NCI-H82 treated with DMSO at 0.1 percent for 48 hours (cell line): ENCODE measurements at regions not wholly inside any gene's neighbourhood (a gene's known extent, or its start where the extent isn't known, plus 50 kb on each side); places are given as distances from the start of the nearest gene placed in this dataset.
A peak's percentile ranks its signal among the peaks of the same experiment; 100 is the strongest.

Source experiments
- DNase-seq: peaks from one replicate; lab custom pipeline; 2025; ENCODE audit not compliant: unreplicated experiment; lab: John Stamatoyannopoulos, UW

DNA sequence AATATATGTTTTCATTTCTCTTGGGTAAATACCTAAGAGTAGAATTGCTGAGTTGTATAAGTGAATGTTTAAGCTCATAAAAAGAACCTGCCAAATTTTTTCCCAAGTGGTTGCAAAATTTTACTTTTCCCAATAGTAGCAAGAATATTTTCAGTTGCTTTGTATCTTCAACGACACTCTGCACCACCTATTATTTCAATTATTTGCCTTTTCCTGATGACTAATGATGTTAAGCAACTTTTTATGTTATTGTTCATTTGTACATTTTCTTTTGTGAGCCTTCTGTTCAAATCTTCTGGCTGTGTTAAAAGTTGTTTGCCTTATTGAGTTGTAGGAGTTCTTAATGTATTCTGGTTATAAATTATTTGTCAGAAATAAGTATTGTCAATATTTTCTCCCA, 299.1 kb upstream of the NRIP1 start:
- DNase-seq: no peak

DNA sequence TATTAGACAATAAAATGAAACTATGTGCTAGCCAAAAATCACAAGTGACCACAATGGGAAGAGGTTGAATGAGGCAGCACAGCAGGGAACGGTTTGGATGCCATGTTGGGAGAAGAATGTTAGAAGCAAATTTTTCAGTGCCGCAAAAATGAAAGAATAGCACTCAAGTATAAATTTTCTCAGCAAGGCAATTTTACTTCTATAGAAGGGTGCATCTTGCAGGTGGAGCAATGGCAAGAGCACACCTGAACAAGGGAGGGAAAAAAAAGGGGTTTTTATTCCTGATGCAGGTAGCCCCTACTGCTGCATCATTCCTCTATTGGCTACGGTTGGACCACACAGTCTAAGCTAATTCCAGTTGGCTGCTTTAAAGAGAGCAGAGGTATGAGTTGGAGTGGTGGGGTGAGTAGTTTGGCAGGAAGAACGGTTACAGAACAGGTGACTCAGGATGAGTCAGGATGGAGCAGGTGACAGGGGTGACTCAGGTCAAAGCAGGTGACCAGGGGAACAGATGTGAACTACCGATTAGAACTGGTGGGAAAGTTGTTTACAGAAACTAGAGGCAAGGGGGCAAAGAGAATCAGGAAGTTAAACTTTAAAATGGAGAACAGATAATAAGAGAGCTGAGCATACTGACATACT, 301.1 kb upstream of the NRIP1 start:
- no peak for DNase-seq

- DNase-seq: no peak
These were observed 301.8 kb upstream of the NRIP1 start for GRCh38 chr21:15366555-15366954.

DNA sequence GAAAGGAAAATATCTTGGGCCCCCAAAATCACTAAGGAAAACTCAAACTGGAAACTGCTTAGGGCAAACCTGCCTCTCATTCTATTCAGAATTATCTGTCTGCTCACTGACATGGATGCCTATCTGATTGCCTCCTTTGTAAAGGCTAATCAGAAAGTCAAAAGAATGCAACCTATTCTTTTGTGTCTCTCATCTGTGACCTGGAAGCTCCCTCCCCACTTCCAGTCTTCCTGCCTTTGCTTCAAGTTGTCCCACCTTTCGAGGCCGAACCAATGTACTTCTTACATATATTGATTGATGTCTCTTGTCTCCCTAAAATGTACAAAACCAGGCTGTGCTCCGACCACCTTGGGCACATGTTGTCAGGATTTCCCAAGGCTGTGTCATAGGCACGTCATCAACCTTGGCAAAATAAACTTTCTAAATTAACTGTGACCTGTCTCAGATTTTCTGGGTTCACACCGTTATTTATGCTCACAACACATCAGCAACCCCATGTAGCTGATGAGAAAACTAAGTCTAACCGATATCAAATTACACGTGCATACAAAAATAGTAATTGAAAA, 302.3 kb upstream of the NRIP1 start:
- DNase-seq: no peak

- no peak for DNase-seq
These were observed 305.7 kb upstream of the NRIP1 start for GRCh38 chr21:15370462-15370975.

DNA sequence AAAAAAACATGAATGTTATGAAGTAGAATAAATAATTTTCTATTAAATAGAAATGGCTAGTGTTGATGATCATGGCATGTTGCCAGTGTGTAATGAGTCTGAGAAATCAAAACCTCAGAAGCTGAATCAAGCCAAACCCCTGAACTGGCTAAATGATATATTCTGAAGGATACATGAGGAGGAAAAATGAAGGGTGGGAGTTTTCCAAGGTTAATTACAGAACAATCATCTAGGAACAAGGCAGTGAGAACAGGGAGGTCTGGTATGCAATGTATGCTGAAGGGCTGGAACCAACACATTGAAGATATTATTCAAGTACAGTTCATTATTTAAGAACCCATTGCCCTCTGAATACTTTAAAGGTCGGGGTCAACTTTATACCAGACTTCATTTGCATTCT, 309.1 kb upstream of the NRIP1 start:
- DNase-seq: no peak

DNA sequence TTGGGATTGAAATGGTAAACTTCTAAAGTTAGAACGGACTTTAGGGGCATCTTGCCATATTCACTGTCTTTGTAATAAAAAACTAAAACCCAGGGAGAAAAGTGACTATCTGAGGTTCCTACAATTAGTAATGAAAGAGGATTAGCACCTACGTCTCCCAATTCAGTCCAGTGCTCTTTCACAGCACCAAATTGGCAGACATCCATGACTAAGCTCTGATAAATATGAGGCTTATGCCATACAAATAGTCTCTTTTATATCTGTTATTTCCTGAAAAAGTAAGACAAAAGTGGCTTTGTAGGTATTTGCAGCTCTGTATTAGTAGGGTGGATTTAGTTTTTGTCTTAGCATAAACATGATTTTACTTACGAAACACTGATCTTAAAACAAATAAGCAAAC, 315.0 kb upstream of the NRIP1 start:
- DNase-seq: peak; percentile 24

DNA sequence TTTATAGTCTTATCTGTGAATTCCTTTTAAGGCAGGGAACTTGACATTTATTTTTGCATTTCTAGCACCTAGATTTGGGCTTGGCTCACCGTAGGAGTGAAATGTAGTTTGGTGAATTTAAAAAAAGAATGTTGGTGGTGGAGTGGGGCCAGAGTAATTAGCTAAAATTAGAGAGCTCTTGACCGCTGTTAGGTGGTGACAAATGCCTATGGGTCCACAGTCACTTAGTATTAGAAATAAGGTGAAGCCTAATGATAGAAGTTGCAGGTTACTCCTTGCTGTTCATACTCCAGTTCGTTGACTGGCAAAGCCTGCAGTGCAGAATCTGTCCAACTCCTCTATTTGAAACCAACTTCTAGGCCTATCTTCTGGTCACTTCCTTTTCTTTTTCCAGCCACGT, 318.8 kb upstream of the NRIP1 start:
- no peak for DNase-seq

DNA sequence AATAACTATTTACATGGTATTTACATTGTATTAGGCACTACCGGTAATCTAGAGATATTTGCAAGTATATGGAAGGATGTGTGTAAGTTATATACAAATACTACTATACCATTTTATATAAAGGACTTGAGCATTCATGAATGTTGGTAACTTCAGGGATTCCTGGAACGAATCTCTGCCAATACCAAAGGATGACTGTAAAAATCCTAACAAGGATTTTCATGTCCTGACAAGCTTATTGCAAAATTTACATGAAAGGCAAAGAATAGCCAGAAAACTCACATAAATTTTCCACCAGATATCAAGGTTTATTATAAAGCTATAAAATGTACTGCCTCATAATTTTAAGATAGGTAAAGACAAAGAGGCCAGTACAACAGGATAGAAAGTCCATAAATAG, 325.2 kb upstream of the NRIP1 start:
- DNase-seq: no peak

DNA sequence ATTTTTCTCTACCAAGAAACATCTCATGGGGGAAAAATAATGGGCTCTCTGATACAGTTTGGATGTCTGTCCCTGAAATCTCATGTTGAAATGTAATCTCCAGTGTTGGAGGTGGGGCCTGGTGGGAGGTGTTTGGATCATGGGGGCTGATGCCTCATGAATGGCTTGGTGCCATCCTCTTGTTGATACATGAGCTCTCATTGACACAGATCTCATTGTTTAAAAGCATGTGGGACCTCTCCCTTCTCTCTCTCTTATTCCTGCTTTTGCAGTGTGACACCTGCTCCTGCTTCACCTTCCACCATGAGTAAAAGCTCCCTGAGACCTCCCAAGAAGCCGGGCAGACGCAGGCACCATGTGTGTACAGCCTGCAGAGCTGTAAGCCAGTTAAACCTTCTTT, 332.5 kb upstream of the NRIP1 start:
- DNase-seq: no peak

DNA sequence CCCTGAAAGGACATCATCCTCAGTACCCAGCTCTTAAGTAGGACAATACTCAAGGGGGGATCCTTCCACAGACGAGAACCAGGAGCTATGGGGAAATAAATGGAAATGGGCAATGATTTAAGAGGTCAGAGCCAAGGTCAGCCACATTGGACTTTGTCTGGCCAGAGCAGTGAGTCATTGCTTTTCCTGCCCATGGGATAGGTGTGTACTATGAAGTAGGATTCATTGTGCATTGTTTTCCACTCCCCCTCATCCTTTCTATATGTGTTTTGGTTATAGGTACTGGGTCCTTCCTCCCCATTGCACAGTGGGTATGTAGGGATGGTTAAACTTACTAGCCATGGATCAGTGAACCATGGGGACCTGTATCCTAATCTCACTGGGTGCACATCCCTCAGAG, 328.9 kb upstream of the USP25 start:
- no peak for DNase-seq

DNA sequence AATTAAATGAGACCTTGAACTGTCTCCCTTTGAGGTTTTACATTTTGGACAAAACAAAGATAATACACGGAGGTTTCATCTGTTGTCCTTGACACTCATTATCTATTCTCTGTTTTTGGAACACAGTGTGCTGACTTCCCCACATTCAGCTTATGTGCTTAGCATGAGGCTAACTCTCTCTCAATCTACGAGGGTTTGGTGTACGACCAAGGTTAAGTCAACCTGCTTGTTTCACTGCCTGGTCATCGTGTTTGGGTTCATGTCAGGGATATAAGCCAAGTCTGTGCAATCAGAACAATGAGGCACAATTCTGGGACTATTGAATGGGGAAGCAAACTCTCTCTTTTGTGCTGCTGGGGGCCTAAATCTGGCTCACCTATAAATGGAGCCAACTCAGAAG, 328.5 kb upstream of the USP25 start:
- DNase-seq: no peak

DNA sequence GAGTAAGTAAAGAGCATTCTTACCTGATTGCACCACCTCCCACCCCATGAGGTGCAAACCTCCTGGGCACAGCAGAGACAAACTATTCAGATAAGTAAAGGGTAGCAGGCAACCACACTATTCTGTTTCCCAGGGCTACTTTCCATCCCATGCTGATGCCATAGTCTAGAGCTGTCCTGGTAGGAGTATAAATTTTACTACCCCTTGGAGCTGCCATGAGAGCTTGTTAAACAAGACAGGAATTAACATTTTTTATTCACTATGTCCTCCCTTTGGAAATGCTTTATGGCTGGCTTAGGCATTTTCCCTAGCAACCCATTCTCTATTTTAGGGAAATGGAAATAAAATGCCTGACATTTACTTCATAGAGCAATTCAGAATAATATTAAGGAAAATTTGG, 324.6 kb upstream of the USP25 start:
- no peak for DNase-seq

DNA sequence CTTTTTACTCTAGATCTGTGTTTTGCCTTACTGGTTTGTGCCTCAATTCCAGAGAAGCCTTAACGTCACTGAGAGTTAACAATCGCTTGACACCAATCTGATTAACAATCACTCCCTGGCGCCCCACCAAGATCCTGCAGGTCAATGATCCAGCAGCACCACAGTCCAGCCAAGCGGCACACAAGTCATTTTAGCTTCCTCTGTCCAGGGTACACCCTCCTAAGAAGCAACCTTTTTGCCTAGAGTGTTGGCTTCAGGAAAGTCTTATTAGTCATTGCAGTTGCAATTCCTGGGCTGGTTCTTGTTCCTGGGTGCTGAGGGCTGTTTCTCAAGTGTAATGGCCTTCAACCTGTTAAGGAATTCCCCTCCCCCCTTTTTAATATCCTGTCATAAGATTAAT, 323.0 kb upstream of the USP25 start:
- DNase-seq: no peak

DNA sequence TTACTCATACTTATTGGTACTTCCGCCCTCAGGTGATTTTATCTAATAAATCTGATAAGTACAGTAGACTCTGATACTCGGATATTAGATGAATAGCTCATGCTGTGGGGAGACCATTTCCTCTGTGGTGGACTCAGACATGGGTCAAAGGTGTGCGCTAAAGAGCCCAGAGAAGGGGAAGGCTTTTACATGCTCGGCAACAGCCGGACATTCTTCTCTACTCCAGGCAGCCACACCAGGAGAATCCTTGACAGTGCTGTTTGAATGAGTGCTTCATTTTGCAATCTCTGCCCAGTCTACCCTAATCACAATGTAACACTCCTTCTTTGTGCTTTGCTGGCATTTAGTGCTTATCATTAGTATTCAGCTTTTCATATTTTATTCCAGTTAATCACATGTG, 322.2 kb upstream of the USP25 start:
- DNase-seq: no peak

- no peak for DNase-seq
These were observed 321.7 kb upstream of the USP25 start for GRCh38 chr21:15408089-15408488.

DNA sequence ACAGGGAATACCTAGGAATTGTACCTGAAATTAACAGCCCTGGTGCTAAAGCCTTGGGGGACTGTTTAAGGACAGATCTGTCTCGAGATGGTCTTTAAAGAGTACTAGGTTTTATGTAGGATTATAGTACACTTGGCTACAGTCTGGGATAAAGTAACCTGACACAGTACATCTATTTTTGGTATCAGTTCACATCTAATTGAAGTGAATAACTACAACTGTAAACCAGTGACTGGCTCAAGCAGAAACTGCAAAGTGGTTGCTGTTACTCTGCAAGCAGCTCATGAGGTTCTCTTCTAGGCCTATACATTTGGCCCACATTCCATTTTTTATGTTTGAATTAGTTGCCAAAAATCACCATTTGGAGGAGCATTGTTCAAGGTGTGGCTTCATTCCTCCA, 320.8 kb upstream of the USP25 start:
- no peak for DNase-seq

DNA sequence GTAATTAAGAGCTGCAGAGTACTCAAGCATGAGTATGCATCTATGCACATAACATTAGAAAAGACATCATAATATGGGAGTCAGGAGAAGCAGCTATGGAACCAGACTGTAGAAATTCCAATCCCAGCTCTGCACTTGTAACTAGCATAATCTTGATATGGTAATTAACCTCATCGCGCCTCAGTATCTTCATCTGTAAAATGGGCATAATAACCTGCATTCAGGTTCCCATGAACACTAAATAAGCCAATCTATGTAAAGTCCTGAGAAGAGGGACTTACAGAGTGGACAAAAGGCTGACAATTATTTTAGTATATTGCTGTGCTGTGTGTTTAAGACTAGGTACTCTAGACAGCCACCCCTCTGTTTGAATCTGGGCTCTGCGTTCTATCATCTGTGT, 318.9 kb upstream of the USP25 start:
- no peak for DNase-seq

DNA sequence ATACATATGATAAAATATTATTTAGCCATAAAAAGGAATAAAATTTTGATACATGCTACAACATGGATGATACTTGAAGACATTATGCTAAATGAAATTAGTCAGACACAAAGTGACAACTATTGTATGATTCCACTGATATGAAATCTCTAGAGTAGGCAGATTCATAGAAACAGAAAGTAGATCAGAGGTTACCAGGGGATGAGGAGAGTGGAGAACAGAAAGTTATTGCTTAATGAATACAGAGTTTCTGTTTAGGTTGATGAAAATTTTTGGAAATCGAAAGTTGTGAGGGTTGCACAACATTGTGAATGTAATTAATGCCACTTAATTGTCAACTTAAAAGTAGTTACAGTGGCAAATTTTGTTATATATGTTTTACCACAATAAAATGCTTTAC, 315.7 kb upstream of the USP25 start:
- no peak for DNase-seq

DNA sequence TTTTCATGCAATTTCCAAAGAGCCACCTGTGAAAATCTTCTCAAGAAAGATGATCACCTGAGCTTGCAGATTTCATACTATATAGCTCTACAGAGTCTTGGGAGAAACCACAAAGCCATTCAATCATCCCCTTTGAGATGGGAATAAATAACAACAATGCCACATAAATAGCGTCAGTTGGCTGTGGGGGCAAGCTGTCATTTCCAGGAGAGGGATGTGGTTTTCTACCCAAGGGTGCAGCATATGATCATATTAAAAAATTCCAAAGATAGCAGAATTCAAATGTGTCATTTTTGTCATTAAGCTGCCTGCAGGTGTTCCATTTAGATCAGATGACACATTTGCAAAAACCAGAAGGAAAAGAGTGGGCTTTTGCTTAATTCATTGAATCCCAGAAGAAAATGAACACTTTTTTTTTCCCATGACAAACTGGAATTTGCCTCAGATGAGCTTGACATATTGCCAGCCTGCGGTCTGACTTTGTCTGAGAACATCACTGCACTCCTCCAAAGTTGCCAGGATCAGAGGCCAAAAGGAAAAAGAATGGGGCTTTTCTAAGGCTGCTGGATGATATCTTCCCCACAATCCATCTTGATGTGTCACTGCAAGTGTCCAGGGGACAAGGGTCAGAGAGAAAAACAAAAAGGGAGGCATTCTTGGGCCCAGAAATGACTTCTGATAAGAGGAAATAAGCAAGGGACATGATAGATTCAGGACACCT, 314.1 kb upstream of the USP25 start:
- no peak for DNase-seq

GRCh38 chr21:15421441-15421881, 308.3 kb upstream of the USP25 start:
- no peak for DNase-seq

- no peak for DNase-seq
These were observed 307.8 kb upstream of the USP25 start for GRCh38 chr21:15421947-15422346.
